SU-DHL-6 (cell line): ENCODE measurements at regions not wholly inside any gene's neighbourhood (a gene's known extent, or its start where the extent isn't known, plus 50 kb on each side); places are given as distances from the start of the nearest gene placed in this dataset.

ENCODE experiments used
- H2AFZ ChIP-seq: fragments of 200-600 bp; sonication (generic); 2 replicates; pipeline ENCODE4 v1.6.1; 2014; ENCODE audit warnings: low read depth, mild to moderate bottlenecking, moderate library complexity, mixed read lengths, antibody characterized with exemption, low read length; ENCODE audit not compliant: severe bottlenecking
- H3F3A ChIP-seq: fragments of 200-600 bp; shearing (Covaris generic); 2 replicates; pipeline ENCODE4 v1.6.0; 2016; ENCODE audit warnings: antibody characterized with exemption, mild to moderate bottlenecking; ENCODE audit not compliant: insufficient read depth
- H3K27ac ChIP-seq: fragments of 200-600 bp; sonication (generic); 2 replicates; pipeline ENCODE4 v1.5.1; 2016; ENCODE audit warnings: low read depth, mild to moderate bottlenecking, low read length, moderate library complexity, mixed read lengths
- H3K27me3 ChIP-seq: fragments of 200-600 bp; sonication (generic), shearing (Covaris generic); 2 replicates; pipeline ENCODE4 v1.6.0; 2014; ENCODE audit warnings: mild to moderate bottlenecking, low read length
- H3K36me3 ChIP-seq: fragments of 200-600 bp; sonication (generic); 2 replicates; pipeline ENCODE4 v1.6.1; 2014; ENCODE audit warnings: mild to moderate bottlenecking, low read length, mixed read lengths
- H3K4me2 ChIP-seq: fragments of 300-600, 200-600 bp; shearing (Covaris generic), sonication (generic); 2 replicates; pipeline ENCODE4 v1.6.0; 2014; ENCODE audit warnings: low read length, low read depth, mild to moderate bottlenecking; ENCODE audit not compliant: poor library complexity, severe bottlenecking
- H3K4me3 ChIP-seq: fragments of 200-600 bp; sonication (generic); 2 replicates; pipeline ENCODE4 v1.5.1; 2014; ENCODE audit warnings: antibody characterized with exemption, low read length, mild to moderate bottlenecking, mixed read lengths; ENCODE audit not compliant: insufficient read depth, poor library complexity, severe bottlenecking
- H3K79me2 ChIP-seq: fragments of 200-600 bp; sonication (generic); 2 replicates; pipeline ENCODE4 v1.6.1; 2014; ENCODE audit warnings: mild to moderate bottlenecking, low read length, moderate library complexity; ENCODE audit not compliant: insufficient read depth
- H3K9ac ChIP-seq: fragments of 200-600 bp; sonication (generic); 2 replicates; pipeline ENCODE4 v1.7.0; 2014; ENCODE audit warnings: mild to moderate bottlenecking, low read length
- H3K9me2 ChIP-seq: fragments of 200-600 bp; sonication (generic); replicated peaks from 2 replicates; pipeline ENCODE4 v1.6.1; 2014; ENCODE audit warnings: low read length; ENCODE audit not compliant: insufficient read depth
- H3K9me3 ChIP-seq: fragments of 200-600 bp; sonication (generic); 2 replicates; pipeline ENCODE4 v1.6.1; 2014; ENCODE audit warnings: low read length, mixed read lengths; ENCODE audit not compliant: insufficient read depth
- H4K20me1 ChIP-seq: fragments of 200-600 bp; sonication (generic); 2 replicates; pipeline ENCODE4 v1.6.1; 2014; ENCODE audit warnings: low read depth, mild to moderate bottlenecking, antibody characterized with exemption, low read length, moderate library complexity, mixed read lengths
- CTCF ChIP-seq: fragments of 200-600 bp; sonication (generic); IDR thresholded peaks from one replicate; pipeline ENCODE4 v1.5.1; 2017; ENCODE audit warnings: antibody characterized with exemption, mild to moderate bottlenecking, low read length, moderate library complexity; ENCODE audit not compliant: insufficient read depth, poor library complexity, severe bottlenecking
- EZH2phosphoT487 ChIP-seq: fragments of 200-600 bp; sonication (generic), shearing (Covaris generic); conservative IDR thresholded peaks from 2 replicates; pipeline ENCODE4 v1.6.1; 2018; ENCODE audit warnings: mild to moderate bottlenecking, antibody characterized with exemption, low read length, moderate library complexity, mixed read lengths

GRCh38 chr9:107600060-107600573, 110.5 kb upstream of the KLF4 start:
- no peak overlapping the region for H3K27ac ChIP-seq
- H4K20me1 ChIP-seq = no peaks in the 10 kb centered on the region
- no peak overlapping the region for H3K4me2 ChIP-seq
- no peak overlapping the region for H3K9ac ChIP-seq
- no peak overlapping the region for H2AFZ ChIP-seq
- no peaks in the 10 kb centered on the region for H3K9me2 ChIP-seq
- no peak overlapping the region for H3K4me3 ChIP-seq
- H3K36me3 ChIP-seq = no peaks in the 10 kb centered on the region
- no peaks in the 10 kb centered on the region for H3K27me3 ChIP-seq
- TF ChIP-seq CTCF = no peak
- no peak for TF ChIP-seq EZH2phosphoT487
- no peaks in the 10 kb centered on the region for H3K9me3 ChIP-seq
- no peaks in the 10 kb centered on the region for H3F3A ChIP-seq
- H3K79me2 ChIP-seq = no peaks in the 10 kb centered on the region

- Histone ChIP-seq H3K36me3 (no peaks in the 10 kb centered on the region), H3K9me3 (no peaks in the 10 kb centered on the region), H3K9me2 (no peaks in the 10 kb centered on the region), H3K79me2 (no peaks in the 10 kb centered on the region), H3K27me3 (no peaks in the 10 kb centered on the region), H3F3A (no peaks in the 10 kb centered on the region), H4K20me1 (no peaks in the 10 kb centered on the region), H3K4me3 (no peak overlapping the region), H3K27ac (no peak overlapping the region), H3K9ac (no peak overlapping the region), H3K4me2 (no peak overlapping the region), H2AFZ (no peak overlapping the region)
- TF ChIP-seq CTCF = no peak
- TF ChIP-seq EZH2phosphoT487 = no peak
Measured at GRCh38 chr9:107597743-107598217, 108.2 kb upstream of the KLF4 start.

- H4K20me1 ChIP-seq = no peaks in the 10 kb centered on the region
- H3K79me2 ChIP-seq = no peaks in the 10 kb centered on the region
- no peak for TF ChIP-seq EZH2phosphoT487
- no peak for TF ChIP-seq CTCF
- H3K9me3 ChIP-seq = no peaks in the 10 kb centered on the region
- no peaks in the 10 kb centered on the region for H3K9me2 ChIP-seq
- H2AFZ ChIP-seq = no peak overlapping the region
- no peaks in the 10 kb centered on the region for H3K36me3 ChIP-seq
- no peak overlapping the region for H3K4me2 ChIP-seq
- H3K4me3 ChIP-seq = no peak overlapping the region
- no peak overlapping the region for H3K9ac ChIP-seq
- no peak overlapping the region for H3K27ac ChIP-seq
- H3F3A ChIP-seq = no peaks in the 10 kb centered on the region
- H3K27me3 ChIP-seq = no peaks in the 10 kb centered on the region
Measured at GRCh38 chr9:107594908-107595530, 105.5 kb upstream of the KLF4 start.
